K562 (cell line): ENCODE measurements at regions not wholly inside any gene's neighbourhood (a gene's known extent, or its start where the extent isn't known, plus 50 kb on each side); places are given as distances from the start of the nearest gene placed in this dataset.

ENCODE experiments used
- FOXK2 ChIP-seq, 2 experiments: fragments of 450-650 bp; IDR thresholded peaks in 1 of 2; conservative IDR thresholded peaks in 1 of 2; 2 replicates each; pipeline ENCODE4 v1.6.1; 2016; ENCODE audit warnings: low read depth in 2 of 2, mild to moderate bottlenecking in 1 of 2
- ZBTB7A ChIP-seq: IDR thresholded peaks from 2 replicates; pipeline ENCODE4 v1.6.1; 2011; ENCODE audit warnings: low read depth, mild to moderate bottlenecking, low read length, moderate library complexity, borderline replicate concordance; ENCODE audit not compliant: control insufficient read depth

DNA sequence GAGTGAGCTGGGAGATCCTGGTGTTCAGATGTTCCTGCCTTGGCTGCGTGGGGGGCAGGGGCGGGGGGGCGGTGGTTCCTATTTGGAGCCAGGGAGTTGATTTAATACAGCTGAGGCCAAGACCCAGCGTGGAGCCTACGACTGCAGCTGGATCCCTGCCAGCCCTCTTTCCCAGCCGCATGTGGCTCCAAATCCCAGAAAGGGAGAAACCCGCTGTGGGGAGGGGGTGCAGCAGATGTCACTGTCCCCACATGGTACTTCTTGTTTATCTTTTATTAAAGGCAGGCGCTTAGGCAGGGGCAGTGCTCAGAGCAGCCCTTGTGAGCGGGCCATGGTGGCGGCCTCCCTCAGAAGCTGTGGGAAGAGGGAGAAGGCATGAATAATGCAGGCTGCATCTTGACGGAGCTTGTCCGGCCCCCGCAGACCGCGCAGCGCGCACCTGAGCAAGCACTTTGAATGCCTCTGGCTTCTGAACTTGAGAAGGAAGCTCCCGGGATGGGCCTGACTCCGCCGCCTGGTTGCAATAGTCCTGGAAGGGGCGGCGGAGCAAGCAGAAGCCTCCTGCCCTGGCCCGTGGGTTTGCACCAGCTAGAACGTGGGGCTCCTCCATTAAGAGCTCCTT is 112.1 kb downstream of the GLI2 start:
- TF ChIP-seq ZBTB7A = no peak
- TF ChIP-seq FOXK2 (conservative IDR thresholded peaks at IDR 0.05 in 1 of 2, IDR thresholded peaks at IDR 0.05 in 1 of 2; ENCODE audit: low read depth in 2 of 2) = no peak
